ENCODE measurements at regions not wholly inside any gene's neighbourhood (a gene's known extent, or its start where the extent isn't known, plus 50 kb on each side); places are given as distances from the start of the nearest gene placed in this dataset.

GRCh38 chr5:71923755-71924154, 183.5 kb upstream of the MAP1B start (continued):
- TF ChIP-seq ZNF609 (CRISPR knock-in tag; IDR thresholded peaks at IDR 0.05; ENCODE audit: borderline replicate concordance) (no peak), ZNF263 (CRISPR knock-in tag; IDR thresholded peaks at IDR 0.05) (no peak), ZNF709 (CRISPR knock-in tag; IDR thresholded peaks at IDR 0.05) (no peak), ZBTB3 (CRISPR knock-in tag; IDR thresholded peaks at IDR 0.05; ENCODE audit: borderline replicate concordance, low read depth) (no peak), MXD4 (CRISPR knock-in tag; IDR thresholded peaks at IDR 0.05) (no peak), SNAPC5 (CRISPR knock-in tag; IDR thresholded peaks at IDR 0.05; ENCODE audit: borderline replicate concordance) (no peak)

GRCh38 chr5:71924325-71924724, 182.9 kb upstream of the MAP1B start:
- H3K27me3 ChIP-seq (ENCODE audit: control insufficient read depth in 1 of 2, insufficient read depth in 2 of 2, low read length in 2 of 2), result no peaks in the 10 kb centered on the region
- TF ChIP-seq RXRB (CRISPR knock-in tag; IDR thresholded peaks at IDR 0.05; ENCODE audit: borderline replicate concordance) (no peak), ZIK1 (CRISPR knock-in tag; IDR thresholded peaks at IDR 0.05; ENCODE audit: borderline replicate concordance, low read depth) (no peak), KDM3A (CRISPR knock-in tag; IDR thresholded peaks at IDR 0.05; ENCODE audit: low read depth) (no peak), RFX3 (CRISPR knock-in tag; IDR thresholded peaks at IDR 0.05) (no peak), GATAD2A (CRISPR knock-in tag; IDR thresholded peaks at IDR 0.05) (no peak), NRL (CRISPR knock-in tag; IDR thresholded peaks at IDR 0.05; ENCODE audit: borderline replicate concordance) (no peak), EZH2 (conservative IDR thresholded peaks at IDR 0.05; ENCODE audit: low read depth, low read length) (no peak), THAP9 (CRISPR knock-in tag; IDR thresholded peaks at IDR 0.05; ENCODE audit: borderline replicate concordance) (no peak), NPAS2 (CRISPR knock-in tag; IDR thresholded peaks at IDR 0.05; ENCODE audit: borderline replicate concordance) (no peak), FOXP4 (CRISPR knock-in tag; IDR thresholded peaks at IDR 0.05) (no peak)

More at GRCh38 chr5:71924325-71924724, 182.9 kb upstream of the MAP1B start:
- no peaks in the 10 kb centered on the region for H4K20me1 ChIP-seq (ENCODE audit: insufficient read depth, low read length)
- H3K4me2 ChIP-seq (ENCODE audit: low read depth, low read length), result no peak overlapping the region
- DNase-seq (ENCODE audit: low spot score), result no peak
- intact Hi-C loops (cut with micrococcal nuclease; ENCODE audit: unreplicated experiment), result no loop called here
- no peaks in the 10 kb centered on the region for H3K79me2 ChIP-seq (ENCODE audit: insufficient read depth, low read length)
- CTCF ChIA-PET (ENCODE audit: low intra/inter-chr PET ratio, low total read pairs), result no interaction called here
- in situ Hi-C loops (cut with HindIII; ENCODE audit: extremely low pct_ligation_motif_present, low pct_unique_long_range_greater_than_20kb), result no loop called here
- no peaks in the 10 kb centered on the region for H3K36me3 ChIP-seq (replicated peaks in 1 of 2; ENCODE audit: control insufficient read depth in 1 of 2, insufficient read depth in 2 of 2, low read length in 2 of 2)
- no peak overlapping the region for H2AFZ ChIP-seq (ENCODE audit: low read length)
- H3K9me3 ChIP-seq (ENCODE audit: low read length), result no peaks in the 10 kb centered on the region
- FAIRE-seq, result no peak
- no peaks in the 10 kb centered on the region for H3K4me1 ChIP-seq (ENCODE audit: insufficient read depth, low read length)
- no peak overlapping the region for H3K4me3 ChIP-seq (replicated peaks in 1 of 3; ENCODE audit: insufficient read depth in 1 of 3, low read depth in 2 of 3, low read length in 3 of 3)
- no TSS peak for BruUV-seq (replicated peaks)
- no peak overlapping the region for H3K9ac ChIP-seq (ENCODE audit: insufficient read depth, low read depth, low read length)
- no peak for ATAC-seq
- POLR2A ChIA-PET, result no interaction called here
- no peak overlapping the region for H3K27ac ChIP-seq (ENCODE audit: extremely low read length, insufficient read depth, low read length)
